Endothelial cell of umbilical vein (primary cell): ENCODE measurements at regions not wholly inside any gene's neighbourhood (a gene's known extent, or its start where the extent isn't known, plus 50 kb on each side); places are given as distances from the start of the nearest gene placed in this dataset.

Source experiments
- BruUV-seq: library from RNA; stranded (reverse); fragments of 400-500 nt; replicated peaks from 2 replicates; lab custom pipeline; 2021; lab: Mats Ljungman, UMichigan
- CTCF ChIA-PET: fragments of 300-600, 350-600 bp; sonication (Branson Sonifier 250); formaldehyde crosslinking; loops from one replicate; lab custom pipeline; 2021; ENCODE audit warnings: antibody characterized with exemption, inconsistent platforms; lab: Charles Lee
- POLR2A ChIA-PET: fragments of 300-600, 350-600 bp; sonication (Branson Sonifier 250); formaldehyde crosslinking; loops from one replicate; lab custom pipeline; 2021; ENCODE audit warnings: antibody characterized with exemption, inconsistent platforms; lab: Charles Lee
- DNase-seq: peaks from one replicate; pipeline ENCODE4 v3.0.0-alpha.2; 2011; ENCODE audit warnings: low read depth, low spot score
- FAIRE-seq: peaks from 2 replicates; lab custom pipeline; 2011; peaks lifted over from hg19 to GRCh38; lab: Jason Lieb, UNC
- H2AFZ ChIP-seq: 2 replicates; pipeline ENCODE4 v1.6.0; 2012; ENCODE audit warnings: low read depth, low read length, control low read depth, inconsistent platforms
- H3K27ac ChIP-seq: 2 replicates; pipeline ENCODE4 v1.5.1; 2011; ENCODE audit warnings: low read depth, mild to moderate bottlenecking, control low read depth, low read length, moderate library complexity; ENCODE audit not compliant: insufficient read depth
- H3K27me3 ChIP-seq, 2 experiments: 2 replicates each; pipeline versions ENCODE4 v1.6.0 to v1.6.1; 2011; ENCODE audit warnings: low read length in 2 of 2, mixed read lengths in 1 of 2; ENCODE audit not compliant: control insufficient read depth in 2 of 2, insufficient read depth in 2 of 2
- H3K36me3 ChIP-seq, 2 experiments: 2 replicates in 1 of 2; 3 replicates in 1 of 2; pipeline ENCODE4 v1.5.1; 2011; ENCODE audit warnings: low read length in 2 of 2, mild to moderate bottlenecking in 1 of 2, moderate library complexity in 1 of 2; ENCODE audit not compliant: control insufficient read depth in 2 of 2, insufficient read depth in 2 of 2; ENCODE audit errors: extremely low read depth in 1 of 2
- H3K4me1 ChIP-seq: 3 replicates; pipeline ENCODE4 v1.5.1; 2011; ENCODE audit warnings: mild to moderate bottlenecking, low read length; ENCODE audit not compliant: control insufficient read depth, insufficient read depth; ENCODE audit errors: extremely low read depth
- H3K4me2 ChIP-seq: 2 replicates; pipeline ENCODE4 v1.6.1; 2011; ENCODE audit warnings: low read length, control low read depth, mixed read lengths; ENCODE audit not compliant: insufficient read depth
- H3K4me3 ChIP-seq, 3 experiments: fragments of 200-600 bp in 1 of 3; sonication (generic), shearing (Covaris generic) in 1 of 3; replicated peaks in 1 of 3; 2 replicates each; pipeline ENCODE4 v1.5.1; 2011 to 2016; ENCODE audit warnings: control low read depth in 3 of 3, low read length in 3 of 3, mild to moderate bottlenecking in 2 of 3, inconsistent platforms in 1 of 3, low read depth in 1 of 3, moderate library complexity in 1 of 3; ENCODE audit not compliant: insufficient read depth in 1 of 3
- H3K79me2 ChIP-seq: 2 replicates; pipeline ENCODE4 v1.6.0; 2012; ENCODE audit warnings: low read length, inconsistent platforms; ENCODE audit not compliant: control insufficient read depth, insufficient read depth
- H3K9ac ChIP-seq: replicated peaks from 2 replicates; pipeline ENCODE3; 2011; ENCODE audit warnings: low read length, control low read depth; ENCODE audit not compliant: insufficient read depth; ENCODE audit errors: extremely low read depth
- H3K9me1 ChIP-seq: replicated peaks from 3 replicates; pipeline ENCODE4 v1.6.0; 2011; ENCODE audit warnings: mild to moderate bottlenecking, low read length; ENCODE audit not compliant: control insufficient read depth, insufficient read depth; ENCODE audit errors: extremely low read depth
- H3K9me3 ChIP-seq: replicated peaks from 2 replicates; pipeline ENCODE4 v1.5.1; 2012; ENCODE audit warnings: low read length, inconsistent platforms; ENCODE audit not compliant: control insufficient read depth, insufficient read depth
- H4K20me1 ChIP-seq: replicated peaks from 2 replicates; pipeline ENCODE3; 2011; ENCODE audit warnings: mild to moderate bottlenecking, low read length; ENCODE audit not compliant: control insufficient read depth, insufficient read depth; ENCODE audit errors: extremely low read depth
- EZH2 ChIP-seq: IDR thresholded peaks from 2 replicates; pipeline ENCODE4 v1.6.1; 2012; ENCODE audit warnings: borderline replicate concordance, low read depth, mild to moderate bottlenecking, moderate library complexity, low read length, inconsistent platforms; ENCODE audit not compliant: severe bottlenecking
- GATA2 ChIP-seq: IDR thresholded peaks from 2 replicates; pipeline ENCODE4 v1.7.0; 2011; ENCODE audit warnings: low read depth, mild to moderate bottlenecking, moderate library complexity, mixed read lengths, low read length; ENCODE audit not compliant: insufficient read length, insufficient read depth
- JUN ChIP-seq: IDR thresholded peaks from 2 replicates; pipeline ENCODE4 v1.6.1; 2011; ENCODE audit warnings: borderline replicate concordance, low read depth; ENCODE audit not compliant: insufficient read length, insufficient read depth
- MAX ChIP-seq: IDR thresholded peaks from 2 replicates; pipeline ENCODE4 v1.6.1; 2011; ENCODE audit not compliant: insufficient read depth, insufficient read length
- POLR2A ChIP-seq: IDR thresholded peaks from 2 replicates; pipeline ENCODE4 v1.6.1; 2012; ENCODE audit warnings: low read depth, mild to moderate bottlenecking, control low read depth, low read length
- POLR2AphosphoS5 ChIP-seq: IDR thresholded peaks from 2 replicates; pipeline ENCODE4 v1.6.1; 2012; ENCODE audit warnings: low read depth, mild to moderate bottlenecking, control low read depth, low read length, moderate library complexity; ENCODE audit not compliant: insufficient read depth
- dilution Hi-C: fragments of 300-500 bp; cut with MboI; formaldehyde crosslinking; loops from one replicate; pipeline ENCODE4 v1.15.0; 2019; ENCODE audit warnings: low sequenced_read_pairs; ENCODE audit not compliant: extremely low pct_ligation_motif_present
- intact Hi-C: fragments of 100-400 bp; cut with micrococcal nuclease; formaldehyde crosslinking; loops from one replicate; pipeline ENCODE4 v1.10.0; 2022
- TF ChIP-seq, protein P1 (sequence below), 2 donors: IDR thresholded peaks; 1 replicate in 1 of 2; 2 replicates in 1 of 2; pipeline ENCODE4 v1.5.1; 2011; ENCODE audit warnings: low read length in 2 of 2, mild to moderate bottlenecking in 2 of 2, moderate library complexity in 2 of 2, control low read depth in 1 of 2, inconsistent platforms in 1 of 2, low read depth in 1 of 2; ENCODE audit not compliant: insufficient read depth in 1 of 2; ENCODE audit errors: extremely low read depth in 1 of 2

- Histone ChIP-seq H3K4me2 (no peak overlapping the region), H3K27ac (no peak overlapping the region), H3K79me2 (no peaks in the 10 kb centered on the region), H3K9me1 (no peaks in the 10 kb centered on the region), H3K9me3 (peaks cover 4% of the 10 kb centered on the region), H3K27me3 (no peaks in the 10 kb centered on the region), H4K20me1 (no peaks in the 10 kb centered on the region), H3K9ac (no peak overlapping the region), H3K4me3 (no peak overlapping the region), H3K36me3 (no peaks in the 10 kb centered on the region), H3K4me1 (no peaks in the 10 kb centered on the region), H2AFZ (no peak overlapping the region)
- intact Hi-C loops = no loop called here
- dilution Hi-C loops = no loop called here
- DNase-seq (no peak), FAIRE-seq (no peak)
- no TSS peak for BruUV-seq
- TF ChIP-seq EZH2 (no peak), GATA2 (no peak), POLR2AphosphoS5 (no peak), MAX (no peak), JUN (no peak), POLR2A (no peak)
- TF ChIP-seq, protein P1, sequence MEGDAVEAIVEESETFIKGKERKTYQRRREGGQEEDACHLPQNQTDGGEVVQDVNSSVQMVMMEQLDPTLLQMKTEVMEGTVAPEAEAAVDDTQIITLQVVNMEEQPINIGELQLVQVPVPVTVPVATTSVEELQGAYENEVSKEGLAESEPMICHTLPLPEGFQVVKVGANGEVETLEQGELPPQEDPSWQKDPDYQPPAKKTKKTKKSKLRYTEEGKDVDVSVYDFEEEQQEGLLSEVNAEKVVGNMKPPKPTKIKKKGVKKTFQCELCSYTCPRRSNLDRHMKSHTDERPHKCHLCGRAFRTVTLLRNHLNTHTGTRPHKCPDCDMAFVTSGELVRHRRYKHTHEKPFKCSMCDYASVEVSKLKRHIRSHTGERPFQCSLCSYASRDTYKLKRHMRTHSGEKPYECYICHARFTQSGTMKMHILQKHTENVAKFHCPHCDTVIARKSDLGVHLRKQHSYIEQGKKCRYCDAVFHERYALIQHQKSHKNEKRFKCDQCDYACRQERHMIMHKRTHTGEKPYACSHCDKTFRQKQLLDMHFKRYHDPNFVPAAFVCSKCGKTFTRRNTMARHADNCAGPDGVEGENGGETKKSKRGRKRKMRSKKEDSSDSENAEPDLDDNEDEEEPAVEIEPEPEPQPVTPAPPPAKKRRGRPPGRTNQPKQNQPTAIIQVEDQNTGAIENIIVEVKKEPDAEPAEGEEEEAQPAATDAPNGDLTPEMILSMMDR (IDR thresholded peaks at IDR 0.05; ENCODE audit: extremely low read depth in 1 of 2, insufficient read depth in 1 of 2, low read depth in 1 of 2, low read length in 2 of 2) = no peak
- CTCF ChIA-PET = no interaction called here
- POLR2A ChIA-PET = no interaction called here
These were observed 1105.7 kb downstream of the XPNPEP1 start for GRCh38 chr10:108817584-108817983.
